Skeletal muscle tissue (tissue), 3 donors: ENCODE measurements at regions not wholly inside any gene's neighbourhood (a gene's known extent, or its start where the extent isn't known, plus 50 kb on each side); places are given as distances from the start of the nearest gene placed in this dataset.
"Not testable (repeated sequence)": the region's sequence is repeated elsewhere in the genome, so short reads cannot be mapped to it uniquely, and the experiment has no call there.

Experiments used
- H3K27ac ChIP-seq: one replicate; pipeline ENCODE4 v1.7.0; 2013; ENCODE audit warnings: mild to moderate bottlenecking, low read depth, low read length, inconsistent platforms
- H3K27me3 ChIP-seq, 3 donors: one replicate each; pipeline ENCODE4 v1.7.0; 2013; ENCODE audit warnings: low read length in 3 of 3; ENCODE audit not compliant: control insufficient read depth in 3 of 3, insufficient read depth in 3 of 3
- H3K36me3 ChIP-seq, 3 donors: one replicate each; pipeline ENCODE4 v1.7.0; 2013; ENCODE audit warnings: low read length in 3 of 3; ENCODE audit not compliant: control insufficient read depth in 3 of 3, insufficient read depth in 3 of 3
- H3K4me1 ChIP-seq, 3 donors: one replicate each; pipeline ENCODE4 v1.7.0; 2013; ENCODE audit warnings: low read length in 3 of 3, mild to moderate bottlenecking in 3 of 3; ENCODE audit not compliant: control insufficient read depth in 3 of 3, insufficient read depth in 3 of 3
- H3K4me3 ChIP-seq, 3 donors: one replicate each; pipeline ENCODE4 v1.7.0; 2013; ENCODE audit warnings: low read length in 3 of 3
- H3K9ac ChIP-seq, 3 donors: one replicate each; pipeline ENCODE4 v1.7.0; 2013; ENCODE audit warnings: low read length in 3 of 3, mild to moderate bottlenecking in 3 of 3, moderate library complexity in 2 of 3, low read depth in 1 of 3
- H3K9me3 ChIP-seq, 3 donors: one replicate each; pipeline ENCODE4 v1.7.0; 2013; ENCODE audit warnings: low read length in 3 of 3; ENCODE audit not compliant: control insufficient read depth in 3 of 3
- donor health status: Osteomylitis.

DNA sequence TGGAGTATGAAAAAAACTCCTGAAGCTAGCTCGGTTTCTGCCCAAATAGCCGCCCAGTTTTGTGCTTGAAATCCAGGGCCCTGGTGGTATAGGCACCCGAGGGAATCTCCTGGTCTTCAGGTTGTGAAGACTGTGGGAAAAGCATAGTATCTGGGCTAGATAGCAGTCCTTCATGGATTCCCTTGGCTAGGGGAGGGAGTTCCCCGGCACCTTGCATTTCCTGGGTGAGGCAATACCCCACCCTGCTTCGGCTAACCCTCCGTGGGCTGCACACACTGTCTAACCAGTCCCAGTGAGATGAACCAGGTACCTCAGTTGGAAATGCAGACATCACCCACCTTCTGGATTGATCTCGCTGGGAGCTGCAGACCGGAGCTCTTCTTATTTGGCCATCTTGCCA lies 184.5 kb upstream of the SLC35B3 start:
- Histone ChIP-seq H3K9me3 (no peaks in the 10 kb centered on the region), H3K27ac (no peak overlapping the region), H3K27me3 (no peaks in the 10 kb centered on the region), H3K4me3 (no peak overlapping the region), H3K9ac (no peak overlapping the region), H3K36me3 (no peaks in the 10 kb centered on the region), H3K4me1 (no peaks in the 10 kb centered on the region)

DNA sequence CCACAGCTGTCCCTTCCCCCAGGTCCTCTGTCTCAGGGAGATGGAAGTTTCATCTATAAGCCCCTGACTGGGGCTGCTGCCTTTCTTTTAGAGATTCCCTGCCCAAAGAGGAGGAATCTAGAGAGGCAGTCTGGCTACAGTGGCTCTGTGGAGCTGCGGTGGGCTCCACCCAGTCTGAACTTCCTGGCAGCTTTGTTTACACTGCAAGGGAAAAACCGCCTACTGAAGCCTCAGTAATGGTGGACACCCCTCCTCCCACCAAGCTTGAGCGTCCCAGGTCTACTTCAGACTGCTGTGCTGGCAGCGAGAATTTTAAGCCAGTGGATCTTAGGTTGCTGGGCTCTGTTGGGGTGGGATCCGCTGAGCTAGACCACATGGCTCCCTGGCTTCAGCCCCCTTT lies 184.1 kb upstream of the SLC35B3 start:
- H3K4me1 ChIP-seq, H3K36me3 ChIP-seq, H3K9ac ChIP-seq, H3K27me3 ChIP-seq, H3K4me3 ChIP-seq, H3K9me3 ChIP-seq, H3K27ac ChIP-seq: not testable (repeated sequence)

DNA sequence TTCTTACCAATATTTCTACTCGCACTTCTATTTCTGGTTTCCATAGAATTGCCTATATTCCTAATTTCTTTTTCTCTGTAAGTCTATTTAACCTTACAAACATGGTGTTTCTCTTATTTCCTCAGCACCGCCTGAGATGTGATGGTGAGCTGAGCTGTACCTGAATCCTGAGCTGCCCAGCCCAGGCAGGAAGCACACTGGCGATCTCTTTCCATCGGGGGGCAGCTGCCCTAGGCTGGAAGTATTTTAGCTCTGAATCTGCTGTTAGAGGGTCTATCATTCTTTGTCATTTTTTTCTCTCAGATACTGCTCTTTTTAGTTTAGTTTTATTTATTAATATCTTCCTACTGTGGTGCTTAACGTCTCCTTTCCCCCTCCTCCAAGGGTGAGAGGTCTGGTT lies 173.4 kb upstream of the SLC35B3 start:
- no peak overlapping the region for H3K9ac ChIP-seq
- H3K36me3 ChIP-seq, result no peaks in the 10 kb centered on the region
- H3K27ac ChIP-seq, result no peak overlapping the region
- H3K4me1 ChIP-seq, result no peaks in the 10 kb centered on the region
- peaks cover 0 to 2% (median 0%) of the 10 kb centered on the region in 3 donors for H3K9me3 ChIP-seq
- no peaks in the 10 kb centered on the region for H3K27me3 ChIP-seq
- no peak overlapping the region for H3K4me3 ChIP-seq

DNA sequence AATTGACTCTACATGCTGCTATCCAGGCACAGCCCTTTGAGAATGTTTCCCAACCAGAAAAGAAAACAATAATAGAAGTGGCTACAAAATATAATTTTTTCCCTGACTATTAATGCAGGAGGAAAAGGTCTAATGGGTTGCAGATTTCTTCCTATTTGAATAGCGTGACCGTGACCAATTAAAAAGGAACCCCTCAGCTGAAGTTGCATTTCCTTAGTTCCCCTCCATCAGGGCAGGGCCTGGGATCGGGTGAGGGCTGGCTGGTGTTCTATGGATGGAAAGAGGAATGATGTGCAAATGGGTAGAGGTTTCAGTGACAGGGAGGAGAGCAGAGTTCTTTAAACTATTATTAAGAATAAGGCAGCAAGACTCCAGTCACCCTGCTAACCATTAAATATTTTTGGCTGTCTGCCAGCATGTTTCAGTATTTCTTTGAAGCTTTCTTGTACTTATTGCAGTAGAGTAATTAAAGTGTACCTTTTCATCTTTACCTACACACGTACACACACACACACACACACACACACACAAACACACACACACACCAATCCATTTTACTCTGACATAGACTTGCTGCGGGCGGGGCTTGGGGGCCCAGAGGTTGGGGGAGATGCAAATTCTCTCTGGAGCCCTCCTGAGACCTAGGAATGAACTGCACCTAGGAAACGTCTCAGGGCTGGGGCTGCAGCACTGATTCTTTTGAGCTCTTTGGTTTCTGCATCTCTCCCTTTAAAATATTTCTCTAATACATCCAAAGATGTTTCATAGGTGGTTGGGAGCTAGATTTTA lies 154.8 kb upstream of the SLC35B3 start:
- no peak overlapping the region for H3K4me3 ChIP-seq
- H3K27me3 ChIP-seq, result no peaks in the 10 kb centered on the region
- H3K9ac ChIP-seq, result no peak overlapping the region
- no peak overlapping the region for H3K27ac ChIP-seq
- no peaks in the 10 kb centered on the region for H3K9me3 ChIP-seq
- H3K36me3 ChIP-seq, result no peaks in the 10 kb centered on the region
- H3K4me1 ChIP-seq, result no peaks in the 10 kb centered on the region

DNA sequence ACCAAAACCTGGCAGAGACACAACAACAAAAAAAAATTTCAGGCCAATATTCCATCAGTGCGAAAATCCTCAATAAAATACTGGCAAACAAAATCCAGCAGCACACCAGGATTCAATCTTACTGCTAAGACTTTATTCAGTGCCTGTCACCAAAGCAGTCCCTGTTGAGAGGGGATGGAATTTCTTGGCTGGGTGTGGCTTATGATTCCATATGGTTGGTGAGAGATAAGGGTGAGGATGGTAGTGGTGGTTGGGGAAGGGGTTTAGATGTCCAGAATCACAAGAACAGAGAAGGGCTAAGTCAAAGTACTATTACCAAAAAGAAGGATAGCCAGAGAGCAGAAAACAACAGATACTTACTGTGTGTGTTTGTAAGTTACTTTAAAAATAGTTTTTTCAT lies 152.8 kb upstream of the SLC35B3 start:
- Histone ChIP-seq H3K27me3 (no peaks in the 10 kb centered on the region), H3K4me1 (no peaks in the 10 kb centered on the region), H3K27ac (no peak overlapping the region), H3K9ac (no peak overlapping the region), H3K36me3 (no peaks in the 10 kb centered on the region), H3K9me3 (no peaks in the 10 kb centered on the region), H3K4me3 (no peak overlapping the region)

DNA sequence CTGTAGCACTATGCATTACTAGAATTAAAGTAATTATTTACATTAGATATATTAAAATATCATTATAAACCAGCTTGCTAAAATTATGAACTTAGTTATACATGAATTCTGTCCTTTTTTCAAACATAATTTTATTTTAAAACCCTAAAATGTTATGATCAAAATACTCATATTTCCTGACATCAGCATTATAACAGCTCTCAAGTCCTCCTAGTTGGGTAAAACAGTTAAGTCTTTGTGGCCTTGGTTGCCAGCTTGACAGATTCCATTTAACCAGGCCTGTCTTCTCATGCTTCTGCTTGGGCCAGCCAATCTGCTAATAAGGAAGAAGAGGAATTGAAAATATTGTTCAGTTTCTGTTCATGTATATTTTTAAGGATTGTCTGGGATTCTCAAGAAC lies 147.9 kb upstream of the SLC35B3 start:
- Histone ChIP-seq H3K36me3 (no peaks in the 10 kb centered on the region), H3K4me1 (no peaks in the 10 kb centered on the region), H3K9me3 (no peaks in the 10 kb centered on the region), H3K27ac (no peak overlapping the region), H3K27me3 (no peaks in the 10 kb centered on the region), H3K4me3 (no peak overlapping the region), H3K9ac (no peak overlapping the region)

DNA sequence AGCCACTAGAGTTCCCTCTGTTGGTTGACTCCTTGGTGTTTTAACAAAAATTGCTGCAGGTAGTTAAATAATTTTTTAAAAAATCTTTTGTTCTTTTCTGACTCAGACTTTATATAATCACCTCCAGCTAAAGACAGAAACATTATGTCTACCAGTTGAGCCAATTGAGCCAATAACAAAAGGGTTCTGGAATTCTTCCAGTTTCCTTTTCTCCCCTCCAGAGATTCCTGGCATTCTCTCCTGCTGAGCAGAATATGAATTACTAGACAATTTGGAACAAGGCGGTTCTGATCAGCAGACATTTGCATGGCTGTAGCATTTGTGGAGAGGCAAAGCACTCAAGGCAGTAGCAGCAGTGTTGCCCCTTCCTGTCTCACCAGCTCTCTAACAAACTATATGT lies 144.0 kb upstream of the SLC35B3 start:
- no peaks in the 10 kb centered on the region for H3K4me1 ChIP-seq
- H3K9ac ChIP-seq, result no peak overlapping the region
- no peaks in the 10 kb centered on the region for H3K36me3 ChIP-seq
- no peaks in the 10 kb centered on the region for H3K27me3 ChIP-seq
- no peak overlapping the region for H3K27ac ChIP-seq
- no peaks in the 10 kb centered on the region for H3K9me3 ChIP-seq
- H3K4me3 ChIP-seq, result no peak overlapping the region

DNA sequence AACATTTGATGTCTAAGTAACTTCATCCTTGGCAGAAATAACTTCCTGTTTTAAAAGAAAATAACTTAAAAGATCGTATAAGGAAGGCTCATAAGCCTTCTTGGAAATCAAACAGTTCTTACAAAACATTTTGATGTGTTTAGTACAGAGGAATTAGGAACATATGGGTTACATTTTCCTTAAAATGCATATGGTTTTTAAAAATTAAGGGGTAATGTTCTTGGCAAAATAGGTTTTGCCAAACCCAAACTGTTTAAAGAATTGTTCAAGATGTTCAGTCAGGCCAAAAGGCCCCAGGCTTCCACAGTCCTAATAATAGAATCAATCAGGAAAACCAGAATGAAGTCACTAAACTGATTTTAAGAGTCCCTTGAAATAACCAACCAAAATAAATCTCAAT lies 142.7 kb upstream of the SLC35B3 start:
- no peaks in the 10 kb centered on the region for H3K9me3 ChIP-seq
- H3K36me3 ChIP-seq, result no peaks in the 10 kb centered on the region
- no peak overlapping the region for H3K4me3 ChIP-seq
- no peak overlapping the region for H3K9ac ChIP-seq
- H3K27ac ChIP-seq, result no peak overlapping the region
- H3K4me1 ChIP-seq, result no peaks in the 10 kb centered on the region
- H3K27me3 ChIP-seq, result no peaks in the 10 kb centered on the region

DNA sequence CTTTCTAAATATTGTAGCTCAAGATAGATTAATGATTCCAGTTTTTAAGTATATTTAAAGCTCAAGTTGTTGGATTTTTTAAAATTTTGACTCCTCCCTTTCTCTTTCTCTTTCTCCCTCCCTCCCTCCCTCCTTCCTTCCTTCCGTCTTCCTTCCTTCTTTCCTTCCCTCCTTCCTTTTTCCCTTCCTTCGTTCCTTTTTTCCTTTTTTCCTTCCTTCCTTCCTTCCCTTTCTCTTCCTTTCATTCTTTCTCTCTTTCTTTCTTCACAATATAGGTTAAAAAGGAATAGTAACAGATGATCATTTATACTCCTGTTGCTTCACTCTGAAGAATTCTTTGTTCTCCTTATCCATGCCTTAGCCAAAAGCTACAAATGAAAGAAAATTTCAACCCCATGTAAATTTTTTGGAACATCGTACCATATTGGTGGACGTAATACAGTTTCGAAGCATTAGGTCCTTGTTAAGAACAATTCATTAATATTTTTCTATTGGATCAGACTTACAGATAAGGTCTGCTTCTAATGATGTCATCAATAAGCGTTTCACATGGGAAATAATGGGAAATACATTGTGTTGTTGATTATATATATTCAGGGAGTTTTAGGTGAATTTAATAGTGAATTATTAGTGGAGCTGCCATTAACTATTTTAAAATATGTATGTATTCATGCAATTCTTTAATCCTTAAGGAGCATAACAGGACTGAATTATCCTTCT lies 139.6 kb upstream of the SLC35B3 start:
- Histone ChIP-seq H3K4me3 (no peak overlapping the region), H3K9me3 (no peaks in the 10 kb centered on the region), H3K27ac (no peak overlapping the region), H3K4me1 (no peaks in the 10 kb centered on the region), H3K27me3 (no peaks in the 10 kb centered on the region), H3K9ac (no peak overlapping the region), H3K36me3 (no peaks in the 10 kb centered on the region)

DNA sequence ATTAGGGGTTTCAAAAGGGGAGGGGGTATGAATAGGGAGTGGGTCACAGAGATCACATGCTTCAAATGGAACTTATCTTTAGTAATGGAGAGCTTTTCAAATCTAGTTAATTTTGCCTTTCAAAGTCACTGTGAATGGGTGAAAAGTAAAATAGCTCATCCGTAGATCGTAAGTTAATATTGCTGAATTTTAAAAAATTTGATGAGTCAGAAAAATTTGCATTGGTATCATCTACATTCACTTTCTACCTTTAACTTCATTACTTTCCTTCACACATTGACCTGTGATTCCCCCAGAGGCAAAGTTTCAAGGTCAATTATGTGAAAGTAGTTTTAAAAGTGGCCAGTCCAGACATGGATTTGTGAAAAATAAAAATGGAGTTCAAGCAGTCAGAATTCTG lies 139.0 kb upstream of the SLC35B3 start:
- Histone ChIP-seq H3K9ac (no peak overlapping the region), H3K4me1 (no peaks in the 10 kb centered on the region), H3K9me3 (no peaks in the 10 kb centered on the region), H3K27ac (no peak overlapping the region), H3K36me3 (no peaks in the 10 kb centered on the region), H3K4me3 (no peak overlapping the region), H3K27me3 (no peaks in the 10 kb centered on the region)
